ENCODE measurements at regions not wholly inside any gene's neighbourhood (a gene's known extent, or its start where the extent isn't known, plus 50 kb on each side); places are given as distances from the start of the nearest gene placed in this dataset.
"Not testable (repeated sequence)": the region's sequence is repeated elsewhere in the genome, so short reads cannot be mapped to it uniquely, and the experiment has no call there.

- DNase-seq (ENCODE audit: low spot score in 2 of 2): no peak
- H3K27ac ChIP-seq: no peak overlapping the region
- intact Hi-C loops (cut with DNase I; ENCODE audit: low total_unique reads): no loop called here
- no peaks in the 10 kb centered on the region for H3K4me1 ChIP-seq
- no peaks in the 10 kb centered on the region for H3K36me3 ChIP-seq
- no peak overlapping the region for H3K4me3 ChIP-seq
- no peaks in the 10 kb centered on the region for H3K27me3 ChIP-seq
- no peaks in the 10 kb centered on the region for H3K9me3 ChIP-seq
- no peak for TF ChIP-seq POLR2AphosphoS5 (IDR thresholded peaks at IDR 0.05)
- TF ChIP-seq, protein P1, sequence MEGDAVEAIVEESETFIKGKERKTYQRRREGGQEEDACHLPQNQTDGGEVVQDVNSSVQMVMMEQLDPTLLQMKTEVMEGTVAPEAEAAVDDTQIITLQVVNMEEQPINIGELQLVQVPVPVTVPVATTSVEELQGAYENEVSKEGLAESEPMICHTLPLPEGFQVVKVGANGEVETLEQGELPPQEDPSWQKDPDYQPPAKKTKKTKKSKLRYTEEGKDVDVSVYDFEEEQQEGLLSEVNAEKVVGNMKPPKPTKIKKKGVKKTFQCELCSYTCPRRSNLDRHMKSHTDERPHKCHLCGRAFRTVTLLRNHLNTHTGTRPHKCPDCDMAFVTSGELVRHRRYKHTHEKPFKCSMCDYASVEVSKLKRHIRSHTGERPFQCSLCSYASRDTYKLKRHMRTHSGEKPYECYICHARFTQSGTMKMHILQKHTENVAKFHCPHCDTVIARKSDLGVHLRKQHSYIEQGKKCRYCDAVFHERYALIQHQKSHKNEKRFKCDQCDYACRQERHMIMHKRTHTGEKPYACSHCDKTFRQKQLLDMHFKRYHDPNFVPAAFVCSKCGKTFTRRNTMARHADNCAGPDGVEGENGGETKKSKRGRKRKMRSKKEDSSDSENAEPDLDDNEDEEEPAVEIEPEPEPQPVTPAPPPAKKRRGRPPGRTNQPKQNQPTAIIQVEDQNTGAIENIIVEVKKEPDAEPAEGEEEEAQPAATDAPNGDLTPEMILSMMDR (IDR thresholded peaks at IDR 0.05): no peak
- no peak for TF ChIP-seq POLR2A (IDR thresholded peaks at IDR 0.05)
Measured at GRCh38 chr10:63054889-63055611, 78.1 kb upstream of the NRBF2 start.

DNA sequence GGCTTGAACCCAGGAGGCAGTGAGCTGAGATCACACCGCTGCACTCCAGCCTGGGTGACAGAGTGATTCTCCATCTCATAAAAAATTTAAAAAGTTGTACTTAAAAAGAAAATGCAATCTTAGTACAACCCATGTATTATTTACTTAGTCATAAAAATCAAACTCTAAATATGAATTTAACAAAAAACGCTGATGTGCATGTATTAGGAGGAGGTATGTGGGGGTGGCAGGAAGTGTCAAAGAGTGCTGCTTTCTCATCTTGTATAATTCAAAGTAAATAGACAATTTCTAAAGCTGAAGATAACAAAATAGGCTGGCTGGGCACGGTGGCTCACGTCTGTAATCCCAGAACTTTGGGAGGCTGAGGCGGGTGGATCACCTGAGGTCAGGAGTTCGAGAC is 81.0 kb upstream of the NRBF2 start:
- H3K9me3 ChIP-seq: no peaks in the 10 kb centered on the region
- H3K4me1 ChIP-seq: no peaks in the 10 kb centered on the region
- H3K27me3 ChIP-seq: no peaks in the 10 kb centered on the region
- no peak overlapping the region for H3K4me3 ChIP-seq
- no peak overlapping the region for H3K27ac ChIP-seq
- intact Hi-C loops (cut with DNase I; ENCODE audit: low total_unique reads): no loop called here
- no peaks in the 10 kb centered on the region for H3K36me3 ChIP-seq
- TF ChIP-seq POLR2A (IDR thresholded peaks at IDR 0.05) (no peak), POLR2AphosphoS5 (IDR thresholded peaks at IDR 0.05) (no peak)
- TF ChIP-seq, protein P1 (IDR thresholded peaks at IDR 0.05): no peak
- DNase-seq (ENCODE audit: low spot score in 2 of 2): no peak

GRCh38 chr10:63042256-63042655 is 90.9 kb upstream of the NRBF2 start:
- TF ChIP-seq POLR2AphosphoS5 (IDR thresholded peaks at IDR 0.05) (no peak), POLR2A (IDR thresholded peaks at IDR 0.05) (no peak)
- TF ChIP-seq, protein P1 (IDR thresholded peaks at IDR 0.05): no peak
- no peaks in the 10 kb centered on the region for H3K36me3 ChIP-seq
- H3K27me3 ChIP-seq: no peaks in the 10 kb centered on the region
- H3K4me3 ChIP-seq: no peak overlapping the region
- H3K9me3 ChIP-seq: peaks cover 14 to 30% of the 10 kb centered on the region in 2 donors
- DNase-seq (ENCODE audit: low spot score in 2 of 2): no peak
- intact Hi-C loops (cut with DNase I; ENCODE audit: low total_unique reads): no loop called here
- no peaks in the 10 kb centered on the region for H3K4me1 ChIP-seq
- H3K27ac ChIP-seq: no peak overlapping the region

DNA sequence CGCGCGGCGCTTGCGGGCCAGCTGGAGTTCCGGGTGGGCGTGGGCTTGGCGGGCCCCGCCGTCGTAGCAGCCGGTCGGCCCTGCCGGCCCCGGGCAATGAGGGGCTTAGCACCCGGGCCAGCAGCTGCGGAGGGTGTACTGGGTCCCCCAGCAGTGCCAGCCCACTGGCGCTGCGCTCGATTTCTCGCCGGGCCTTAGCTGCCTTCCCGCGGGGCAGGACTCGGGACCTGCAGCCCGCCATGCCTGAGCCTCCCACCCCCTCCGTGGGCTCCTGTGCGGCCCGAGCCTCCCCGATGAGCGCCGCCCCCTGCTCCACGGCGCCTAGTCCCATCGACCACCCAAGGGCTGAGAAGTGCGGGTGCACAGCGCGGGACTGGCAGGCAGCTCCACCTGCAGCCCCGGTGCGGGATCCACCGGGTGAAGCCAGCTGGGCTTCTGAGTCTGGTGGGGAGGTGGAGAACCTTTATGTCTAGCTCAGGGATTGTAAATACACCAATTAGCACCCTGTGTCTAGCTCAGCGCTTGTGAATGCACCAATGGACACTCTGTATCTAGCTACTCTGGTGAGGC is 99.4 kb upstream of the NRBF2 start:
- DNase-seq (ENCODE audit: low spot score in 2 of 2); H3K36me3 ChIP-seq; H3K4me1 ChIP-seq; intact Hi-C loops (cut with DNase I; ENCODE audit: low total_unique reads); H3K27me3 ChIP-seq; H3K27ac ChIP-seq; H3K4me3 ChIP-seq; H3K9me3 ChIP-seq: not testable (repeated sequence)

- no peaks in the 10 kb centered on the region for H3K9me3 ChIP-seq
- H3K4me3 ChIP-seq: no peak overlapping the region
- H3K27ac ChIP-seq: no peak overlapping the region
- H3K27me3 ChIP-seq: no peaks in the 10 kb centered on the region
- TF ChIP-seq POLR2AphosphoS5 (IDR thresholded peaks at IDR 0.05): no peak
- TF ChIP-seq, protein P1 (IDR thresholded peaks at IDR 0.05): no peak
- no peak for TF ChIP-seq POLR2A (IDR thresholded peaks at IDR 0.05)
- DNase-seq (ENCODE audit: low spot score in 2 of 2): no peak
- no peaks in the 10 kb centered on the region for H3K36me3 ChIP-seq
- no peaks in the 10 kb centered on the region for H3K4me1 ChIP-seq
- intact Hi-C loops (cut with DNase I; ENCODE audit: low total_unique reads): no loop called here
Measured at GRCh38 chr10:63030536-63030935, 102.6 kb upstream of the NRBF2 start.
